MM.1S (cell line): ENCODE measurements at regions not wholly inside any gene's neighbourhood (a gene's known extent, or its start where the extent isn't known, plus 50 kb on each side); places are given as distances from the start of the nearest gene placed in this dataset.

Source experiments
- CTCF ChIP-seq: fragments of 300-600 bp; sonication (generic); IDR thresholded peaks from 2 replicates; pipeline ENCODE4 v1.5.1; 2016; ENCODE audit warnings: antibody characterized with exemption, low read length, mixed read lengths
- EZH2 ChIP-seq: fragments of 300-600 bp; sonication (generic); optimal IDR thresholded peaks from 2 replicates; pipeline ENCODE3; 2017; ENCODE audit warnings: low read depth, mild to moderate bottlenecking, antibody characterized with exemption, low read length, mixed read lengths
- EZH2phosphoT487 ChIP-seq: fragments of 300-600 bp; sonication (generic); IDR thresholded peaks from 2 replicates; pipeline ENCODE4 v1.6.1; 2018; ENCODE audit warnings: antibody characterized with exemption, low read length

- TF ChIP-seq CTCF (no peak), EZH2 (no peak), EZH2phosphoT487 (no peak)
Measured at GRCh38 chr5:96084874-96085506, 123.3 kb upstream of the ELL2 start.
